HG02588 (cell line): ENCODE measurements at regions not wholly inside any gene's neighbourhood (a gene's known extent, or its start where the extent isn't known, plus 50 kb on each side); places are given as distances from the start of the nearest gene placed in this dataset.

ENCODE experiments used
- ATAC-seq: cut with Tn5 transposase; IDR thresholded peaks from one replicate; pipeline ENCODE4 v1.9.1; 2021; ENCODE audit warnings: mild to moderate bottlenecking, moderate library complexity; ENCODE audit not compliant: unreplicated experiment

DNA sequence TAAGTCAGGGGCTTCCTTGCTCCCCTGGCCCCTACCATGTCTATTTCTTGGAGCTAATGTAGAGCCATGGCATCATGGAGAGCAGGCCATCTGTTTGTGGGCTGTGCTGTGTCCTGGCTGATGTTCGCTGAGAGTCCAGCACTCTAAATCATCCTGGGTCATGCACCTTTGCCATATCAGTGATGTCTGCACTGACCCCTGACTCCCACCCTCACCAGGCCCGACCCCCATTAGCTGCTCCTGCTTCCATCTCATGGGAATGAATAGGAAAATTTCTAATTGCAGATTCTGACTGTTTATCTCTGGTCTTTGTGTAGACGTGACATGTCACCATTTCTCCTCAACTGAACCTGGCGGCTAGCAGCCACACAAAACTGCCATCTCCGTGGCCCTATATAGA, 236.9 kb downstream of the NSG2 start:
- no peak for ATAC-seq

DNA sequence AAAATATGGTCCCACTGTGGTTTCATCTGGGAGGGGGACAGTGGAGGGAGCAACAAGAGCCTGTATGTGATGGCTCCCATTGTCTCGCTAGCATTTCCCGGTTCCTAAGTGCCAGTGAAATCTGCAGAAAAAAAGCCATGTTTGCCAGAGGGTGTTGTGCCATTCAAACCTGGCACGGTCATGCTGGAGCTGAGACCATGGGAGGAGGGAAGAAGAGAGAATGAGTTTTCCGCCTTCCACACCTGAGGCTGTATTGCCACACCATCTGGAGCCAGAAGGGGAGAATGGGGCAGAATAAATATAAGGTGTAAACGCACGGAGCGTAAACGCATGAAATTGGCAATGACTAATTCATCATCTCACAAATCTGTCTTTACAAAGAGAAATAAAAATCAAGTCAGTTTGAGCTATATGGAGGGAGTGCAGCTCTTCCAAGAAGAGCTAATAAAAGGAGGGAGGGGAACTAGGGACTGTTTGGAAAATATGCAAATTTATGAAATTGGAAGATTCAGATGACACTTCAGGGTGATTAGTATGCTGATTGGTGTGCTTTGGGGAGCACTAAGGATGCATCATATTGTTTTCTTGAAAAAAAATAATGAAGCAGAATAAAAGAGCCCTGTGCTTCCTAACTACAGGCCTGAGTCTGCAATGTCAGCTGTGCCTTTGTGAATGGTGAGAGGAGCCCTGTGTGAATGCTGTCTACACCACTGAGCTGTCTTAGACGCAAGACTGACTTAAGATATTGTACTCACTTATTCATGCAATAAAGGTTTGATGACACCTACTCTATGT, 237.9 kb downstream of the NSG2 start:
- no peak for ATAC-seq

DNA sequence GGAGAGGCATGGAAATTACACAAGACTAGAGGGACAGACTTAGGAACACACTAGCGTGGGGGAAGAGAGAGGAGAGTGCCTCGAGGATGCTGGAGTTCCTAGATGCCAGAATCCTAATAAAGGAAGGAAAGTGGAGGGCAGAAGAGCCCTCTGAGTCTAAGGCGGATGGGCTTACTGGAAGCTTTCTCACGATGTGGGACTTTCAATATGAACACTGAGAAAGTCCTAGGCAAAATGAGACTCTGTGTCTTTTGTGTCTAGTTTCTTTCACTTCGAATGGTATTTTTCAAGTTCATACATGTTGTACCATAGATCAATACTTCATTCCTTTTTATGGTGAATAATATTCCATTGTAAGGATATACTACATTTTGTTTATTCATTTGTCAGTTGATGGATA, 239.4 kb downstream of the NSG2 start:
- ATAC-seq: no peak

DNA sequence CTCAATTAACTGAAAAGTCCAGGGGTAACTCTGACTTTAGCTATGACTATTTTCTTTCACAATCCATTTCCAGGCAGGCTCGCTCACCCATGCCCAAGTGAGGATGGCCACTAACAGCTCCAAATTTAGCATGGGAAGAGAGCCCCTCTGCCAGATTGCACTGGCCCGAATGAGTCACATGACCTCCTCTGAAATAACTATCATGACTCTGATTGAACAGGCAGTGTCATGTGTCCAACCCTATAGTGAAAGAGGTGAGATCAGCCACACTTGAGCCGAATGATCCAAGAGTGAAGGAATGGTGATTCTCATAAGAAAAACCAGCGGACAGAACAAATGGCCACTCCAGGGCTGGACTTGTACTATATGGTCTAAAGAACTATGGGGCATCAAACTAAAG, 242.3 kb downstream of the NSG2 start:
- ATAC-seq: no peak

DNA sequence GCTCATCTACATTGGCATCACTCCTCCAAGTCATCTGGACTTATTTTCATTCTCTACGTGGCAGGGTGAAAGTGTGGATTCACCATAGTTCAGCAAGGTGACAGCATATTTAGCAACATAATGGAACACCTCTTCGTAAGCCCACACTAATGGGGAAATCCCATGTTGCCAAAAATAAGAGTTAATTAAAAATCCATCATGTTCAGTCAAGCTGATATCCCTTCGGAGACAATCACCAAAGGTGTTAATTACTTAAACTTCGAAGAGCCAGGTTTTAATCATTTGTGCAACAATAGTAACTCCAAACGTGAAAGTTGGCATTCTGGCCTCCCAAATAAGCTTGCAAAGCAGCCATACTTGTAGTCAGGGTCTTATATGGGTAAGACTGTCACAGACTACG, 242.9 kb downstream of the NSG2 start:
- ATAC-seq: no peak

DNA sequence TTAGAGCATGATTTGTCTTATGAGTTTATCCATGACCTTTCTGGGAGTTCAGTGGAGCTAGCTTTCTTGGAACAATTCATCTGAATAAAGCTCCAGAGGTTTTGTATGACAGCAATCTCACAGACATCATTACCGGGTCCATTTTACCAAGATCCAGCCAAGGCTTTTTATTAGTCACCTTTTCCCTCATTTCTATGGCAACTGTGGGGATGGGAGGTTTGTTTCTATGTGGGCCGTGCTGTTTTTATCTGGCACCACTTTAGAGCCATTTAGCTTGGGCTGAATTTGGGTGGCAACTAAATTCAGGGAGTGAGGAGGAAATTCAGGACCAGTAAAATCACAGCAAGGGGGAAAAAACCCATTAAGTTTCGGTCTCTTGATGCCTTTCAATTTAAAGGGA, 245.7 kb downstream of the NSG2 start:
- ATAC-seq: no peak

DNA sequence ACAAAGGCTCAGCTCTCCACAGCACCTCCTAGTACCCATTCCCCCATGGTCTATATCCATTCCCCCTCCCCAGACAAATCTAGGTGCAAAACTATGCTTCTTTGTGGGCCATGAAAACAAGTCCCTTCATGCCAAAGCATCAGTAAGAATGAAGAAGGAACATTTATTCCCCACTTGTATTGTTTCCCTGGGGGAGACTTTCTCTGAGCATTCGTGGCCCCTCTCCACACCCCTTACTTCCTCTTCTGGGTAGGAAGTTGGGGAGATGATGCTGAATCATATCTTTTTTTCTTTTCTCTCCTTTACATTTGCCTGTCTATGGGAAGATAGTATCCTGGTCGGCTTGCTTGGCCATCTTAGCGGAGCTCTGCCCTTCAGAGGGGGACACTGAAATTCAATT, 246.8 kb downstream of the NSG2 start:
- no peak for ATAC-seq

DNA sequence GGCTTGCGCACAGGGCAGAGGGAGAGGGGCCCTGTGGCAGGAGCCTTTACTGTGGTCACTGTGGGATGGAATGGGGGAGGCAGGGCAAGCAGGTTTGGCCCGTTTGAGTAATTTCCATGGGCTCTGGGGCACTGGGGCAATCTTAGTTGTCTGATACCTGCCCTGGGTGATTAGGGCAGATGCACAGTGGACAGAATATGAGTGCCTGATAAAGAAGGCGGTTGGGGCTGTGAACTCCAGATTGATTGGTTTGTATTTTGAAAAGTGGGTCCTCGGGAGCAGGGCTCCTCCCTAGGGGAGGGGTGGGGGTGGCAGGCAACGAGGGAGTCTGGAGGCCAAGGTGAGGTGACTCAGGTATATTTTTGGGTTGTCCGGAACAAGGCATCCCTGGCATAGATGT, 247.5 kb downstream of the NSG2 start:
- ATAC-seq: no peak

DNA sequence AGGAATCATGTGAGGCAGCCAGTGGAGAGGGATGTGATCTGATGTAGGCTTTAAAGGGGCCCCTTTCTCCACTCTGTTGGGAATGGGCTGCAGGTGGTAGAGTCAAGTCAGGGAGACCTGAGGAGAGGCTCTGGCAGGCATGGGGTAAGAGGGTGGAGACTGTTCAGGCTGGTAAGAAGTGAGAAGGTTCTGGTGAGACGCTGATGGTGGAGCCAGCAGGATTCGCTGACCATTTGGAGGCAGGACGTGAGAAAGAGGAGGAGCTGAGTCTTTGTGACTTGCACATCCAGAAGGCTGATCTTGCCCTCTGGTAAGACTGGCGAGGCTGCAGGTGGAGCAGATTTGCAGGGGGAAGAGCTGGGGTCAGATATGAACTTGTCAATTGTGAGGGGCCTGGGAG, 248.0 kb downstream of the NSG2 start:
- ATAC-seq: no peak

DNA sequence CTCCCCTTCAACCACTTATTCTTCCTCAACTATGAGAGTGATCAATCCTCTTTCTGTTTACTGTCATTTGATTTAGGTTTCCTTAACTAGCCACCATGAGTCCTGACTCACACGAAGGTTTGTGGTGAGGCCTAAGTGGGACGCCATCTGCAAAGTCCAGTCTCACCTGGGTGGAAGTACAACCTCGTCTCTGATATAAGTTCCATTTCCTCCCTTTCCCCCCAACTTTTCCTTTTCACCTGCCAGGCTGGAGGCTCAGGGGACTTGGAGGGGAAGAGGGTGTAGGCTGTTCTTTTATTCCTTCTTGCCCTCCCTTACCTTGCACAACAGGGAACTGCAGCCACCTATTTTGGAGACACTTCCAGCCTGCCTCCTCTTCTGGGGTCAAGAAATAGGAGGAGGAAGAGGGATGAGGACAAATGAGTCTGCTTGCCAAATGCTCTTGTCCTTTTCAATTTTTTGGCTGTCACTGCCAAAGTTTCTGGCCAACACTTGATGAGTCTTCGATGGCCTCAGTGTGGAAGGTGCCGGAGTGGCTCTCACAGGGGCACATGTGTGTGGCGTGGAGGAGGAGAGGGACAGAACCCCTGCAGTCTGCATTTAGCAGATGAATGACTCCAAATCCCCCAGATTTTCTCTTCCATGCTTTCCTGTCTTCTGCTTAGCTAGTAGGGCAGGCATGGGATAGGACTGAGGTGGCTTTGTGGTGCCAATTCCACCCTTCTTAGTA, 249.6 kb downstream of the NSG2 start:
- ATAC-seq: no peak

DNA sequence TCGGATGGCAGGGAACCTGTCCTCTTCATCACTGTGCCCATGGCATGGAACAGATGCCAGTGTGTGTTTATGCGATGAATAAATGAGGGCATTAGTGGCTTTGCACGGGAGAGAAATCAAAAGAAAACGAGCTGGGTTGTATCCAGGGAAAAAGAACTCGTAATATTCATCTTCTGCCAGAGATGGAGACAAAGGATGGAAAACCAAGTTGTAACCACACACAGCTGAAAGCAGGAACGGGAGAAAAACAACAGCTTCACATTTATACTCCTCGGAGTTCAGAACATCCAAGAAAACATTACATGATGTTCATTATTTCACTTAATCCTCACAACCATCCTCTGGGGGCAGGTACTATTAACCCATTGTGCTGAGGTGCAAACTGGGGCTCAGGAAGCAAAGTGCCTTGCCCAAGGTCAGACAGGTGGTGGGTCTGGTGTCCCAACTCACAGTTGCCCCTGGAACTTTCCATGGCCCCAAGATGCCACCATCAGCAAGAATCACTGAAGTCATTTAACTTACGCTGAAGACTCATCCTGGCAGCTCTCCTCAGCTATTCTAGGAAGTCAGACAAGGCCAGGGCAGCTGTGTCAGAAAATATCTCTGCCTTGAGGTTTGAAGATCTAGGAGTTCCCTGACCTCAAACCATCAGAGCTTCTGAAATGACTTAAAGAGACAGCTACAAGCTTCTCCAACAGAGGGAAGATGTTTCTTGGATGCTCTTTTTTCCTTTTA, 250.4 kb downstream of the NSG2 start:
- no peak for ATAC-seq

DNA sequence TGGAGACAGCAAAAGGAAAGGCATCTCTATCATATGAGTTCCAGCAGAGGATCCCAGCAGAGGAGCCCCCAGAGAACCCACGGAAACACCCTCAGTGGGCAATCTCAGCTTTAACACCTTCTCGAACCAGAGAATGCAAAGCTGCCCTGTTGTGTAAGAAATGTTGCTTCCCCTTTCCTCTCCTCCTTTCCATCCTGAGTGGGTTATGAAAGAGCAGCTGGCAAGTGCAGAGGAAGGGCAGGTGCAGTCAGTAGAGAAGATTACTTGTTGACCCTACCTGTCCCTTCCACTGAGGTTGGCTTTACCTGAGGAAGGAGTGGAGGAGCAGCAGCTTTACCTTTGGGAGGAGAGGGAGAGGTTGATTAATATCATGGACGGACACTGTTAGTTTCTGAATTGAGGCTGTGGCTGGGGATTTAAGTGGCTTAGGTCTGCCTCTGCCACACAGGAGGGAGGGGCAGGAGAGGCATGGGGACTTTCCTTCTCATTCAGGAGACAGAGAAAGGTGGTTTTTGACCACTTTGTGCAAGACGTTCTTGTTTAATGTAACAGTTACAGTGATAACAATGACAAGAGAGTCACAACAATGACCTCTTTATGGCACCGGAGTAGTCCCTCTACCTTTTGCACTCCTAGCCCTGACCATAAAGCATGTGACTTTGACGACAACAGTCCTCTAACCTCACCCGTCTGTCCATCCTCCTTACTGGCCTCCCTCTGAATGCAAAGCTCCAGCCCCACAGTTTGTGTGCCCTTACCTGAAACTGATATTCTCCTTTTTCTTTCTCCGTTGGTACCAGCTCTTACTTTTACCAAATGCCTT, 254.8 kb downstream of the NSG2 start:
- ATAC-seq: no peak

DNA sequence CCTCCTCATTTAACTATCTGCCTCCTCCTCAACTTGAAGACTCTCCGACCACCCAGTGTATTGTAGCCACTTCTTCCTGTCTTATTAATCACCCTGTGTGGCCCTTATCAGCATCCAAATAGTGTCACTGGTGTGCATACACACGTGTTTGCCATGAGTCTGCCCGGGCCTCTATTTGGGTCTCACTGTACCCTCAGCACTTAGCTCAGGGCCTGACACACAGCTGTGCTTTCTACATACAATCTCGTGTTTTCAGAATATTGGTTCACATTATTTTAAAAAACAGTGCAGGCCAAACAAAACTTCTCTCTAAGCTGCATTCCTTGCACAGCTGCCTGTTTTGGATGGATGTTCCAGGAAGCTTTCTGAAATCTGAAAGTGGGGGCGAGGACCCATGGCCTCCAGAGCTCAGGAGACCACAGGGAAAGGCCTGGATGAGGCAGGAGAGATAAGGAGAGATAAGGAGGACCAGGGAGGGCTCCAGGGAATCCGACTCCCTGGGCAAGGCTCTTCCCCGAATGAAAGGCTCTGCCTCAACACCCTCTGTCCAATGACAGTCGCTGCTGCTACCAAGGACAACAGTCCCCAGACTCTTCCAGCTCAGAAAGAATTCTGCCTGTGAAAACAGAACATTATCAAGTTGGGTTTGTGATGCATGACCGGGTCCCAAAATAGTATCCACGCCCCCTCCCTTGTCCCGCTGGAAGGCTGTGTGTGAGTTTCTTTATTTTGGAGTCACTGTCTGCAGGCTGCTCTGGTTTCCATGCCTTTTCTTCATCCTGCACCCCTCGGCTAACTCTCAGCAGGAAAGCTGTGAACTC, 255.6 kb downstream of the NSG2 start:
- no peak for ATAC-seq

DNA sequence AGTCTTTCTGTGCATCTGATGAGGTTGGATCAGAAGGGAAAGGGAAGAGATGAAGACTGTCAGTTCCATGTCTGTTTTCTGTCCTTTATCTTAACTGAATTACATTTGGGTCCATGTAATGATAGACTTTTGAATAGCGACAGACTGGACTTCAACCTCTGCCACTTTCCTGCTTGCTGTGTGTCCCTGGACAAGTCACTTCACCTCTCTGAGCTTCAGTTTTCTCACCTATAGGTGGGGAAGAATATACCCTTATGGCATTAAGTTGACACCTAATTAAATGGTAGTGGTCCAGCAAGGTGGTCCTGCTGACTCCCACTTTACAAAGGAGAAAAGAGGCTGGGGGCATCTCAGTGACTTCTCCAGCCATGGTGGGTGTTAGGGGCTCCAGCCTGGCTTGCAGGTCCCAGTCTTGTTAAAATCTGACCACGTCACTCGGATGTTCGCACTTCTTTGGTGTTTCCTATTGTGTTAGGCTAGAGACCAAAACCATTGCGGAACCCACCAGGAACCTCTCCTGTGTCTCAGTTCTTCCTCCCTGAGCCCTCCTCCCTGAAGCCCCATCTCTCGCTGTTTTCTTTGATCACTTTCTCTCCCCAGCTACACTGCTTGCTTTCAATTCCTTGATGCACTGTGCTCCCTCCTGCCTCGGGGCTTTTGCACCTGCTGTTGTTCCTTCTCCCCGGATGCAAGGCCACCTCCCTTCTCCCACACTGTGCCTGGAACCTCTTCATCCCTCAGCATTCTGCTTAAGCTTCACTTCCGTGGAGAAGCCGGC, 256.5 kb downstream of the NSG2 start:
- no peak for ATAC-seq

DNA sequence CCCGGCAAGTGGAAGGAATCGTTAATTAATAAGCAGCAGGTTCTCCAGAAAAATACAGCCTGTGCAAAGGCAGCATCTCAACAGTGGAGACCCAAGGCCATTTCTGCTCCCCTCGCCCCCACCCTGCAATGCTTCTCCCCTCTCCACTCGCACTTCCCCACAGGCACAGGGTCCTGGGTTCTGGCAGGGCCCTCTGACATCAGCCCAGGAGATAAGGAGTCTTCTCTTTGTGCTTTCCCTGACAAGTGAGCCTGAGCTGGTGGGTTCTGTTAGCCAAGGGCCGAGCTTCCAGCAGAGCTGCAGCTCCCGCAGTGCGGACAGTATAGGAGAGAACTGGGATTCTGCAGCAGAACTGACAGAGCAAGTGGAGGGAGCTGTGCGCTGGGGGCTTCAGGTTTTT, 257.5 kb downstream of the NSG2 start:
- no peak for ATAC-seq

DNA sequence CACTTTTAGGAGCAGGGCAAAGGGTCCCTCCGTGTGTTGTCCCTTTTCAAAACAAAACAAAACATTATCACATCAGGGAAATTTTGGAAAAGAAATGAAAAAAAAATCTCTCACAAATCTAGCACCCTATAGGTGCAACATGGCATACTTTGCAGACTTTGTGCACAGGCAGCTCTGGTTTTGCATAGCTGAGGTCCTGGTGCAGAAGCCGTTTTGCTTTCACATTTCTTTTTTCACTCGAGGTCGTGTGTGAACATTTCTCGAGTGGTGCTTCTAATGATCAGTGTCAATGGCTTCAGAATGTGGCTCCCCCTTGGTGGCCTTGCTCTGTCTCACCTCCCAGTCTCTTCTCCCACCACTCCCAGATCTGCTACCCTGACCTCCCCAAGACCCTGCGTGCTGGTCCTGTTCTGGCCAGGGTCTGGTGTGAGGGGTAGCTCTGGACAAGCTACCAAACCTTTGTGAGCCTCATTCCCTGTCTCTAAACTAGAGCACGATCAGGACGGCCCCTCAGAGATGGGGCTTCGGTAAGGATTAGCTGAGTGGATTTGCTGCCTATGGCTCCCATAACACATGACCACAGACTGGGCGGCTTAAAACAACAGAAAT, 258.0 kb downstream of the NSG2 start:
- ATAC-seq: no peak

DNA sequence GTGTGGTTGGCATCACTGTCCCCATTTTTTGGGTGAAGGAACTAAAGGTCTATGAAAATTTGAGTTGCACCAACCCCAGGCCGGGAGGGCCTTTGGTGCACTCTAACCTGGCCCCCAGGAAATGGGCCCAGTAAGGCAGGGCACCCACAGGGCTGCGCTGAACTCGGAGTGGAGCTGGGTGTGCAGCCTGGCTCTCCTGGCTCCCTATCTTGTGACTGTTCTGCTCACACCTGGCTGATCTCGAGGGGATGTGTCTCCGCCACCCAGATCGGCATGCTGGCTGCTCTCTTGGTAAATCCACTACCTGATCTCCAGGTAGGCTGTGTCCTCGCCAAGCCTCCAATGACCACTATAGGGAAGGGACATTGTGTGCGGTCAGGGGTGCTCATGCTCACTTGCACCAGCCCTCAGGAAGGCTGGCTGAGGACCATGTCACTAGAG, 259.8 kb downstream of the NSG2 start:
- ATAC-seq: no peak

DNA sequence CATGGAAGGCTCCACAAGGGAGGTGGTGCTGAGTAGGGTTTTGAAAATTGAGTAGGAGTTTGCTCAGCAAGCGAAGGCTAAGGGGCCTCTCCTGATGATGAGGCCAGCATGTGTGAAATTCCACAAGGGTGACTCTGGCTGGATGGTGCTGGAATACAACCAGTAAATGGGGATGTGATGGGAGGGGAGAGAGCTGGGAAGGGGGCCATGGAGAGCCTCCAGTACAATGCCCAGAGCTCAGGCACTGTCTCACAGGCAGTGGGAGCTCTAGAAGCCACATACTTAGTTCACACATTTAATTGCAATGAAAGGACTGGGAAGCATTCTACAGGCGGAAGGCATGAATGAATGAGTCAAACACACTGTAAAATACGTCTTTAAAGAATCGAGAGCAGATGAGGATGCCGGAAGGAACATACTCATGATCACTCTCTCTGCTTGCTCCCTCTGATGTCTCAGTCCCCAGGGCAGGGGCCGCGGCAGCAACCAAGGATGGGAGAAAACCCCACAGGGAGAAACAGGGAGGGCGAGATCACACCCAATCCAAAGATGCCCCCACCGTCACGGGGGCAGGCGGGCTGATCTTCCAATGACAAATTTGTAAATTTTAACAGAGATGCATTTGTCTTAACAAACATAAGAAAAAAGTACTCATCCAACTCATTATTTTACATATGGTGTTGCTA, 261.0 kb downstream of the NSG2 start:
- no peak for ATAC-seq
